ENCODE measurements at regions not wholly inside any gene's neighbourhood (a gene's known extent, or its start where the extent isn't known, plus 50 kb on each side); places are given as distances from the start of the nearest gene placed in this dataset.

DNA sequence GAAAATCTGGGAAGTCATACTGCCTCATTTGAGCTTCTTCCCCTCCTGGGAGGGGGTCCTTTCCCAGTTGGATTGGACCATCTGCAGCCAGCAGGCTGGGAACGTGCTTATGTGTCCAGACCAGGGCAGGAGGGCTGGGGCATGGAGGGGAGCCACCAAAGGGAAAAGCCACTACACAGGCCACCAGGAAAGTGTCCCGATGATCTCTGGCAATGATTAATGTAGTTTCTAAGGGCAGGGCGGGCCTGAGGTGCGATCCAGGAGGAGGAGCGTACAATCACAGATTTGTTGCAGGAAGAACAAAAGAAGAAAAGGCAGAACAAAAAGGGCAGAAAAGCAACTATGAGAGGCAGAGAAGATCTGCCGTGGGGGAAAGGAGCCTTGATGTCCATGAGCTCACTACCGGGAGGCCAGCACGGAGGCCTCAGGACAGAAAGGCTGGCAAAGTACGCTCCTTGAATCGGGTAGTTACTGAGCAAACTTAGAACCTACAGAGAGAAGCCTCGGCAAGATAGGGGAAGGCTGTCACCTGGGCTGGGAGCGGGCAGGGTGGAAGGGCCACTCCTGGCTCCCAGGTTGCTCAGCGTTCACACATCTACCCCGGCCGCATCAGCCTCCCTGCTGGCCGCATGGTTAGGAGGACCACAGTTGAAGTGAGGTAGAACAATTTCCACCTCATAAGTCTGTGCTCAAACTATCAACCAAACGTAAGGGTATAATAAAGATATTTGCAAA, 79.5 kb upstream of the PCSK6 start:
- H3K4me1 ChIP-seq (ENCODE audit: insufficient read depth, insufficient read length) = no peaks in the 10 kb centered on the region

DNA sequence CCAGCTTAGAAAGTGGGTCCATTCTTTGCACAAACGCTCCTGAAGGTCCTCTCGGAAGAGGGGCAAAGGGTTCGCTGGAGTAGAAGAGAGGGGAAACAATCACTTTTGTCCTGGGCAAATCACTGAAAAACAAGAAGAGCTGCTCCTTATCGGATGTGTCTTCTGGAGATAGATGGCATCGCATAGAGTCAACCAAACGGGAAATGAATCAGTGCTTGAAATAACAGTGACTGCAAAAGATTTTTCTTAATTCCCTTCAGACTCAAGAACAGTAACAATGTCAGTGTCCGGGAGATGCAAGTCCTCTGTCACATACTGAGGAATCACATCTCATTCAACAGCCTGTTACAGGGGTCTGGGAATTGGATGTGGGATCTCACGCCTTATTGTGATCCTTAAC, 78.8 kb upstream of the PCSK6 start:
- Histone ChIP-seq H3K27me3 (ENCODE audit: insufficient read depth, insufficient read length) (no peaks in the 10 kb centered on the region), H3K9ac (ENCODE audit: insufficient read length, low read depth) (no peak overlapping the region), H3K4me1 (ENCODE audit: insufficient read depth, insufficient read length) (no peaks in the 10 kb centered on the region), H3K9me3 (ENCODE audit: insufficient read depth, low read length) (no peaks in the 10 kb centered on the region), H3K36me3 (ENCODE audit: insufficient read depth, insufficient read length, low read length) (no peaks in the 10 kb centered on the region), H3K4me3 (ENCODE audit: insufficient read length, low read depth) (no peak overlapping the region)
- no peak for TF ChIP-seq SUZ12 (IDR thresholded peaks at IDR 0.05; ENCODE audit: extremely low read depth, insufficient read depth, insufficient read length)
- no peak for TF ChIP-seq YY1 (IDR thresholded peaks at IDR 0.05; ENCODE audit: insufficient read depth, insufficient read length)
- no peak for DNase-seq (ENCODE audit: low read depth, low spot score)

More for the DNA sequence above, 79.5 kb upstream of the PCSK6 start:
- Histone ChIP-seq H3K4me3 (ENCODE audit: insufficient read length, low read depth) (no peak overlapping the region), H3K9ac (ENCODE audit: insufficient read length, low read depth) (no peak overlapping the region), H3K9me3 (ENCODE audit: insufficient read depth, low read length) (no peaks in the 10 kb centered on the region), H3K27me3 (ENCODE audit: insufficient read depth, insufficient read length) (no peaks in the 10 kb centered on the region), H3K36me3 (ENCODE audit: insufficient read depth, insufficient read length, low read length) (no peaks in the 10 kb centered on the region)
- TF ChIP-seq SUZ12 (IDR thresholded peaks at IDR 0.05; ENCODE audit: extremely low read depth, insufficient read depth, insufficient read length) = no peak
- TF ChIP-seq YY1 (IDR thresholded peaks at IDR 0.05; ENCODE audit: insufficient read depth, insufficient read length) = no peak
- TF ChIP-seq ZNF274 (IDR thresholded peaks at IDR 0.05; ENCODE audit: low read depth, low read length) = no peak
- no peak for DNase-seq (ENCODE audit: low read depth, low spot score)

GRCh38 chr15:101566748-101567488, 77.4 kb upstream of the PCSK6 start:
- no peaks in the 10 kb centered on the region for H3K4me1 ChIP-seq (ENCODE audit: insufficient read depth, insufficient read length)
- no peak overlapping the region for H3K4me3 ChIP-seq (ENCODE audit: insufficient read length, low read depth)
- H3K9ac ChIP-seq (ENCODE audit: insufficient read length, low read depth) = no peak overlapping the region
- H3K27me3 ChIP-seq (ENCODE audit: insufficient read depth, insufficient read length) = no peaks in the 10 kb centered on the region
- no peaks in the 10 kb centered on the region for H3K36me3 ChIP-seq (ENCODE audit: insufficient read depth, insufficient read length, low read length)
- DNase-seq (ENCODE audit: low read depth, low spot score) = no peak
- TF ChIP-seq SUZ12 (IDR thresholded peaks at IDR 0.05; ENCODE audit: extremely low read depth, insufficient read depth, insufficient read length) = no peak
- TF ChIP-seq ZNF274 (IDR thresholded peaks at IDR 0.05; ENCODE audit: low read depth, low read length) = no peak
- no peak for TF ChIP-seq YY1 (IDR thresholded peaks at IDR 0.05; ENCODE audit: insufficient read depth, insufficient read length)
- no peaks in the 10 kb centered on the region for H3K9me3 ChIP-seq (ENCODE audit: insufficient read depth, low read length)

- H3K27me3 ChIP-seq (ENCODE audit: insufficient read depth, insufficient read length) = no peaks in the 10 kb centered on the region
- no peaks in the 10 kb centered on the region for H3K9me3 ChIP-seq (ENCODE audit: insufficient read depth, low read length)
- no peak overlapping the region for H3K4me3 ChIP-seq (ENCODE audit: insufficient read length, low read depth)
- no peaks in the 10 kb centered on the region for H3K4me1 ChIP-seq (ENCODE audit: insufficient read depth, insufficient read length)
- no peak overlapping the region for H3K9ac ChIP-seq (ENCODE audit: insufficient read length, low read depth)
- DNase-seq (ENCODE audit: low read depth, low spot score) = no peak
- H3K36me3 ChIP-seq (ENCODE audit: insufficient read depth, insufficient read length, low read length) = no peaks in the 10 kb centered on the region
- no peak for TF ChIP-seq ZNF274 (IDR thresholded peaks at IDR 0.05; ENCODE audit: low read depth, low read length)
- TF ChIP-seq SUZ12 (IDR thresholded peaks at IDR 0.05; ENCODE audit: extremely low read depth, insufficient read depth, insufficient read length) = no peak
- TF ChIP-seq YY1 (IDR thresholded peaks at IDR 0.05; ENCODE audit: insufficient read depth, insufficient read length) = no peak
Measured at GRCh38 chr15:101565377-101565776, 75.9 kb upstream of the PCSK6 start.

DNA sequence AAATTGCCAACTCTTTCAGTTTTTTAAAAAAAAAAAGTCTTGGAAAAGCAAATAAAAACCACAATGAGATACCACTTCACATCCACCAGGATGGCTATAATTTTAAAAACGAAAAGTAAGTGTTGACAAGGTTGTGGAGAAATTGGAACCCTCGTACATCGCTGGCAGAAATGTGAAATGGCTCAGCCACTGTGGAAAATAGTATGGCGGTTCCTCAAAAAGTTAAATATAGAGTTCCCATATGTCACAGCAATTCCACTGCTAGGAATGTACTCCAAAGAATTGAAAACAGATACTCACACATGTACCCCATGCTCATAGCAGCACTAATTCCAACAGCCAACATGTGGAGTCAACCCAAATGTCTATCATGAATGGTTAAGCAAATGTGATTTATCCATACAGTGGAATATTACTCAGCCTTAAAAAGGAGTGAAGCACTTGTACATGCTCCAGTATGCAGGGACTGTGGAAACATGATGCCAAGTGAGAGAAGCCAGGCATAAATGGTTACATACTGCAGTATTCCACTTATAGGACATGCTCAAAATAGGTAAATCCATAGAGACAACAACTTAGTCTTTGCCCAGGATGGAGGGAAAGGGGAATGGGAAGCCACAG, 73.8 kb upstream of the PCSK6 start:
- Histone ChIP-seq H3K27me3 (ENCODE audit: insufficient read depth, insufficient read length) (no peaks in the 10 kb centered on the region), H3K9ac (ENCODE audit: insufficient read length, low read depth) (no peak overlapping the region), H3K4me1 (ENCODE audit: insufficient read depth, insufficient read length) (no peaks in the 10 kb centered on the region), H3K9me3 (ENCODE audit: insufficient read depth, low read length) (no peaks in the 10 kb centered on the region), H3K4me3 (ENCODE audit: insufficient read length, low read depth) (no peak overlapping the region), H3K36me3 (ENCODE audit: insufficient read depth, insufficient read length, low read length) (no peaks in the 10 kb centered on the region)
- DNase-seq (ENCODE audit: low read depth, low spot score) = no peak
- TF ChIP-seq SUZ12 (IDR thresholded peaks at IDR 0.05; ENCODE audit: extremely low read depth, insufficient read depth, insufficient read length) (no peak), YY1 (IDR thresholded peaks at IDR 0.05; ENCODE audit: insufficient read depth, insufficient read length) (no peak), ZNF274 (IDR thresholded peaks at IDR 0.05; ENCODE audit: low read depth, low read length) (no peak)

DNA sequence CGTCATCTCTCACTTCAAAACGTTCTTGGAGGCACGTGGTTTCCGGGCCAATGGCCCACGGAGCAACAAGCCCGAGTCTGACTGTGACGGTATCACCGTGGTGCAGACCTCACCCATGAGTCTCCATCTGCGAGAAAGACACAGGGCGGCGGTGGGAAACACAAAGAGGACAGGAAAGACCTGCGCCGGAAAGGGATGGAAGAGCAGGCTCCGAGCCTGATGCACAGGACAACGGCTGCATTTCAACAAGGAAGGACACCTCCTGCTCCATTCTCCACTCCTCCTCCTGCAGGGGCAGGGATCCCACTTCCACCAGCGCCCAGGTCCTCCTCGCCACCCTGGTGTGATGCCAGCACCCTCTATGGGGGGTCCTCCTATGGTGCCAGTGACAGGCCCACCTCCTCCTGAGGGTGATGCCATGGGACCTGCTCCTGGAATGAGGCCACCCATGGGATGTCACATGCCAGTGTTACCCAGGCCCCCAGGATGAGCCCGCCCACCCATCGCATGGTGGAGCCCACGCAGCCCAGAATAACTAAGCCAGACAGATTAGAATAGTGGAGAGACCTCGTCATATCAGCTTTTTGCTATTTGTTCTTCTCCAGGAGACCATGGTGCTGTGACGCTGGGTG, 73.0 kb upstream of the PCSK6 start:
- H3K4me1 ChIP-seq (ENCODE audit: insufficient read depth, insufficient read length) = no peaks in the 10 kb centered on the region
- no peak overlapping the region for H3K9ac ChIP-seq (ENCODE audit: insufficient read length, low read depth)
- H3K36me3 ChIP-seq (ENCODE audit: insufficient read depth, insufficient read length, low read length) = no peaks in the 10 kb centered on the region
- H3K9me3 ChIP-seq (ENCODE audit: insufficient read depth, low read length) = no peaks in the 10 kb centered on the region
- no peak overlapping the region for H3K4me3 ChIP-seq (ENCODE audit: insufficient read length, low read depth)
- no peak for DNase-seq (ENCODE audit: low read depth, low spot score)
- TF ChIP-seq SUZ12 (IDR thresholded peaks at IDR 0.05; ENCODE audit: extremely low read depth, insufficient read depth, insufficient read length) (no peak), YY1 (IDR thresholded peaks at IDR 0.05; ENCODE audit: insufficient read depth, insufficient read length) (no peak), ZNF274 (IDR thresholded peaks at IDR 0.05; ENCODE audit: low read depth, low read length) (no peak)
- no peaks in the 10 kb centered on the region for H3K27me3 ChIP-seq (ENCODE audit: insufficient read depth, insufficient read length)

GRCh38 chr15:101561584-101561906, 72.0 kb upstream of the PCSK6 start:
- DNase-seq (ENCODE audit: low read depth, low spot score) = no peak
- no peak overlapping the region for H3K4me3 ChIP-seq (ENCODE audit: insufficient read length, low read depth)
- no peaks in the 10 kb centered on the region for H3K4me1 ChIP-seq (ENCODE audit: insufficient read depth, insufficient read length)
- H3K36me3 ChIP-seq (ENCODE audit: insufficient read depth, insufficient read length, low read length) = no peaks in the 10 kb centered on the region
- no peaks in the 10 kb centered on the region for H3K9me3 ChIP-seq (ENCODE audit: insufficient read depth, low read length)
- no peak for TF ChIP-seq YY1 (IDR thresholded peaks at IDR 0.05; ENCODE audit: insufficient read depth, insufficient read length)
- TF ChIP-seq SUZ12 (IDR thresholded peaks at IDR 0.05; ENCODE audit: extremely low read depth, insufficient read depth, insufficient read length) = no peak
- TF ChIP-seq ZNF274 (IDR thresholded peaks at IDR 0.05; ENCODE audit: low read depth, low read length) = no peak
- no peak overlapping the region for H3K9ac ChIP-seq (ENCODE audit: insufficient read length, low read depth)
- H3K27me3 ChIP-seq (ENCODE audit: insufficient read depth, insufficient read length) = no peaks in the 10 kb centered on the region
